HCT116 (cell line): ENCODE measurements at regions not wholly inside any gene's neighbourhood (a gene's known extent, or its start where the extent isn't known, plus 50 kb on each side); places are given as distances from the start of the nearest gene placed in this dataset.

Experiments used
- ATAC-seq: fragments of 200-7000 bp; cut with Tn5 transposase; 2 replicates; pipeline ENCODE4 v1.9.1; 2020; ENCODE audit warnings: mild to moderate bottlenecking, moderate library complexity
- BruUV-seq: library from RNA; stranded (reverse); fragments of 400-500 nt; replicated peaks from 2 replicates; lab custom pipeline; 2021; lab: Mats Ljungman, UMichigan
- CTCF ChIA-PET: fragments of 300-600 bp; sonication (Branson Sonifier 250); formaldehyde crosslinking; loops from one replicate; lab custom pipeline; 2021; ENCODE audit warnings: antibody characterized with exemption; lab: Charles Lee
- POLR2A ChIA-PET: fragments of 300-600, 350-600 bp; sonication (Branson Sonifier 250); formaldehyde crosslinking; loops from one replicate; lab custom pipeline; 2021; ENCODE audit warnings: antibody characterized with exemption; lab: Charles Lee
- RAD21 ChIA-PET, 2 experiments: fragments of 300-600 bp; sonication (Branson Sonifier 250); formaldehyde crosslinking; loops; one replicate each; lab custom pipeline; 2023; ENCODE audit warnings: low total read pairs in 2 of 2; ENCODE audit not compliant: uncharacterized antibody in 2 of 2, unreplicated experiment in 2 of 2, low non-redundant PET in 1 of 2; lab: Charles Lee
- DNase-seq: peaks from one replicate; pipeline ENCODE4 v3.0.0-alpha.2; 2010; ENCODE audit warnings: low read depth, low spot score
- H2AFZ ChIP-seq: fragments of 200-600 bp; shearing (Covaris generic), sonication (generic); 2 replicates; pipeline ENCODE4 v1.6.1; 2017; ENCODE audit warnings: low read depth, mixed run types, mixed read lengths, antibody characterized with exemption, low read length; ENCODE audit not compliant: poor library complexity, severe bottlenecking
- H3K27ac ChIP-seq: 2 replicates; pipeline ENCODE4 v1.5.1; 2012; ENCODE audit warnings: low read depth, low read length
- H3K27me3 ChIP-seq: fragments of 200-600 bp; sonication (generic); 2 replicates; pipeline ENCODE4 v1.6.1; 2016; ENCODE audit warnings: mixed run types, low read length, mixed read lengths; ENCODE audit not compliant: insufficient read depth
- H3K36me3 ChIP-seq, 2 experiments: fragments of 200-500 bp in 1 of 2; fragments of 200-600 bp in 1 of 2; sonication (Bioruptor generic) in 1 of 2; sonication (generic) in 1 of 2; 2 replicates each; pipeline versions ENCODE4 v1.5.1 to v1.6.1; 2014 to 2016; ENCODE audit warnings: low read length in 2 of 2, inconsistent platforms in 1 of 2, mixed read lengths in 1 of 2, mixed run types in 1 of 2; ENCODE audit not compliant: insufficient read depth in 2 of 2, control insufficient read depth in 1 of 2
- H3K4me1 ChIP-seq, 2 experiments: fragments of 200-600 bp in 1 of 2; sonication (generic) in 1 of 2; 2 replicates each; pipeline versions ENCODE4 v1.5.1 to v1.6.1; 2012 to 2017; ENCODE audit warnings: low read length in 2 of 2, inconsistent platforms in 1 of 2, mild to moderate bottlenecking in 1 of 2, mixed read lengths in 1 of 2, mixed run types in 1 of 2, moderate library complexity in 1 of 2; ENCODE audit not compliant: insufficient read depth in 2 of 2, control insufficient read depth in 1 of 2
- H3K4me2 ChIP-seq: fragments of 200-600 bp; sonication (generic); 2 replicates; pipeline ENCODE4 v1.6.1; 2017; ENCODE audit warnings: mixed run types, low read length, mixed read lengths
- H3K4me3 ChIP-seq, 2 experiments: fragments of 200-600 bp in 1 of 2; sonication (generic) in 1 of 2; replicated peaks in 1 of 2; 2 replicates each; pipeline ENCODE4 v1.5.1; 2011 to 2016; ENCODE audit warnings: low read length in 2 of 2, control low read depth in 1 of 2, low read depth in 1 of 2, mild to moderate bottlenecking in 1 of 2, mixed read lengths in 1 of 2, mixed run types in 1 of 2
- H3K79me2 ChIP-seq: fragments of 200-600 bp; sonication (generic); 2 replicates; pipeline ENCODE4 v1.6.1; 2017; ENCODE audit warnings: mild to moderate bottlenecking, mixed run types, low read length, moderate library complexity, mixed read lengths; ENCODE audit not compliant: insufficient read depth
- H3K9ac ChIP-seq: fragments of 200-600 bp; sonication (generic); 2 replicates; pipeline ENCODE4 v1.6.1; 2016; ENCODE audit warnings: low read length, mixed read lengths
- H3K9me2 ChIP-seq: fragments of 200-600 bp; sonication (generic), shearing (Covaris generic); 2 replicates; pipeline ENCODE4 v1.6.1; 2017; ENCODE audit warnings: mixed run types, mild to moderate bottlenecking, moderate library complexity; ENCODE audit not compliant: insufficient read depth
- H3K9me3 ChIP-seq, 2 experiments: fragments of 200-500 bp in 1 of 2; fragments of 200-600 bp in 1 of 2; sonication (Bioruptor generic) in 1 of 2; sonication (generic) in 1 of 2; 2 replicates each; pipeline ENCODE4 v1.6.1; 2014 to 2017; ENCODE audit warnings: low read length in 2 of 2, mixed read lengths in 2 of 2, inconsistent platforms in 1 of 2, low read depth in 1 of 2, mild to moderate bottlenecking in 1 of 2, mixed run types in 1 of 2, moderate library complexity in 1 of 2; ENCODE audit not compliant: control insufficient read depth in 1 of 2, insufficient read depth in 1 of 2
- H4K20me1 ChIP-seq: fragments of 200-600 bp; sonication (generic), shearing (Covaris generic); 2 replicates; pipeline ENCODE4 v1.6.1; 2017; ENCODE audit warnings: mixed run types, mild to moderate bottlenecking, moderate library complexity; ENCODE audit not compliant: insufficient read depth
- ATF3 ChIP-seq: IDR thresholded peaks from 2 replicates; pipeline ENCODE4 v1.6.1; 2012
- CBX3 ChIP-seq: IDR thresholded peaks from 2 replicates; pipeline ENCODE4 v1.6.1; 2012; ENCODE audit warnings: low read depth
- CEBPB ChIP-seq: IDR thresholded peaks from 2 replicates; pipeline ENCODE4 v1.6.1; 2012; ENCODE audit warnings: low read depth
- EGR1 ChIP-seq: IDR thresholded peaks from 2 replicates; pipeline ENCODE4 v1.6.1; 2012; ENCODE audit warnings: low read depth
- ELF1 ChIP-seq: IDR thresholded peaks from 2 replicates; pipeline ENCODE4 v1.6.1; 2012; ENCODE audit warnings: low read depth, borderline replicate concordance
- EZH2 ChIP-seq: fragments of 200-600 bp; sonication (generic); IDR thresholded peaks from 2 replicates; pipeline ENCODE4 v1.6.1; 2017; ENCODE audit warnings: antibody characterized with exemption, mixed run types
- EZH2phosphoT487 ChIP-seq: fragments of 200-600 bp; IDR thresholded peaks from 2 replicates; pipeline ENCODE4 v1.6.1; 2018; ENCODE audit warnings: antibody characterized with exemption, borderline replicate concordance
- POLR2A ChIP-seq: IDR thresholded peaks from 2 replicates; pipeline ENCODE4 v1.7.0; 2011; ENCODE audit warnings: borderline replicate concordance; ENCODE audit not compliant: insufficient read depth, insufficient read length; ENCODE audit errors: extremely low read depth
- RAD21 ChIP-seq: IDR thresholded peaks from 2 replicates; pipeline ENCODE4 v1.6.1; 2012; ENCODE audit warnings: low read depth, mild to moderate bottlenecking
- SRF ChIP-seq: IDR thresholded peaks from 2 replicates; pipeline ENCODE4 v1.6.1; 2012; ENCODE audit warnings: low read depth
- TCF7L2 ChIP-seq: IDR thresholded peaks from 2 replicates; pipeline ENCODE4 v1.7.0; 2011; ENCODE audit warnings: borderline replicate concordance, inconsistent platforms; ENCODE audit not compliant: insufficient read depth, insufficient read length; ENCODE audit errors: extremely low read depth
- YY1 ChIP-seq: IDR thresholded peaks from 2 replicates; pipeline ENCODE4 v1.6.1; 2011; ENCODE audit warnings: low read length, low read depth, moderate library complexity, mild to moderate bottlenecking; ENCODE audit not compliant: insufficient replicate concordance; ENCODE audit errors: extremely low read depth
- ZNF274 ChIP-seq: fragments of 200-500 bp; sonication (Bioruptor generic); IDR thresholded peaks from 2 replicates; pipeline ENCODE4 v1.6.1; 2014; ENCODE audit warnings: mild to moderate bottlenecking, low read depth, low read length, inconsistent platforms
- intact Hi-C: fragments of 100-400 bp; cut with micrococcal nuclease; formaldehyde crosslinking; loops from 2 replicates; pipeline ENCODE4 v1.10.0; 2022
- TF ChIP-seq, protein P1 (sequence below): IDR thresholded peaks from 2 replicates; pipeline ENCODE4 v1.6.1; 2012; ENCODE audit warnings: low read depth
- TF ChIP-seq, protein P2 (sequence below): IDR thresholded peaks from 2 replicates; pipeline ENCODE4 v1.6.1; 2011; ENCODE audit warnings: mild to moderate bottlenecking, low read length, moderate library complexity; ENCODE audit not compliant: insufficient replicate concordance; ENCODE audit errors: extremely low read depth
- TF ChIP-seq, protein P3 (sequence below), 3 experiments: fragments of 200-600 bp in 1 of 3; sonication (generic) in 1 of 3; IDR thresholded peaks in 2 of 3; conservative IDR thresholded peaks in 1 of 3; 2 replicates each; pipeline ENCODE4 v1.5.1; 2012 to 2017; ENCODE audit warnings: low read depth in 2 of 3, low read length in 2 of 3, antibody characterized with exemption in 1 of 3, borderline replicate concordance in 1 of 3, control low read depth in 1 of 3, mild to moderate bottlenecking in 1 of 3, mixed read lengths in 1 of 3, mixed run types in 1 of 3, moderate library complexity in 1 of 3; ENCODE audit not compliant: insufficient read depth in 1 of 3
- TF ChIP-seq, protein P4 (sequence below): IDR thresholded peaks from 2 replicates; pipeline ENCODE4 v1.6.1; 2012

DNA sequence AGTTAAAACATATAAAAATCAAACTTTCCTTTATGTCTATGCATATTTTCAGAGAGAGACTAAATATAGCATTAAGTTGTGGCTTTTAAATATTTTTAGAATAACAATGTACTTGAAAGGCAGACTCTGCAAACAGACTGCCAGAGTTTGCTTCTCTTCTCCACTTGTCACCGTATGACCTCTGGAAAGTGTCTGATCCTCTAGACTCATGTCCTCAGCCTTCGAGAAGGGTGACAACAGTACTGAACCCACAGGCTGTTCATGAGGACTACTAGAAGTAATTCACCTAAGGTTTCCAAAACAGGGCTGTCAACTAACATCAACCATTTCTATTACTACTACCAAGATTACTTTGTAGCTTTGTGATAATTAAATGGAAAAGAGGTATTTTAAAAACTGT, 167.7 kb upstream of the TBCA start:
- intact Hi-C loops = no loop called here
- Histone ChIP-seq H3K9ac (no peak overlapping the region), H3K4me2 (no peak overlapping the region), H4K20me1 (no peaks in the 10 kb centered on the region), H3K27me3 (no peaks in the 10 kb centered on the region), H3K27ac (no peak overlapping the region), H3K9me2 (no peaks in the 10 kb centered on the region), H3K79me2 (no peaks in the 10 kb centered on the region), H3K4me3 (no peak overlapping the region), H3K9me3 (no peaks in the 10 kb centered on the region), H2AFZ (no peak overlapping the region)
- no TSS peak for BruUV-seq
- POLR2A ChIA-PET = no interaction called here
- RAD21 ChIA-PET = no interaction called here
- CTCF ChIA-PET = no interaction called here
- no peak for DNase-seq
- TF ChIP-seq SRF (no peak), TCF7L2 (no peak), ATF3 (no peak), CEBPB (no peak), ZNF274 (no peak), EGR1 (no peak), EZH2 (no peak), POLR2A (no peak), CBX3 (no peak), YY1 (no peak), ELF1 (no peak), RAD21 (no peak), EZH2phosphoT487 (no peak)
- TF ChIP-seq, protein P1, sequence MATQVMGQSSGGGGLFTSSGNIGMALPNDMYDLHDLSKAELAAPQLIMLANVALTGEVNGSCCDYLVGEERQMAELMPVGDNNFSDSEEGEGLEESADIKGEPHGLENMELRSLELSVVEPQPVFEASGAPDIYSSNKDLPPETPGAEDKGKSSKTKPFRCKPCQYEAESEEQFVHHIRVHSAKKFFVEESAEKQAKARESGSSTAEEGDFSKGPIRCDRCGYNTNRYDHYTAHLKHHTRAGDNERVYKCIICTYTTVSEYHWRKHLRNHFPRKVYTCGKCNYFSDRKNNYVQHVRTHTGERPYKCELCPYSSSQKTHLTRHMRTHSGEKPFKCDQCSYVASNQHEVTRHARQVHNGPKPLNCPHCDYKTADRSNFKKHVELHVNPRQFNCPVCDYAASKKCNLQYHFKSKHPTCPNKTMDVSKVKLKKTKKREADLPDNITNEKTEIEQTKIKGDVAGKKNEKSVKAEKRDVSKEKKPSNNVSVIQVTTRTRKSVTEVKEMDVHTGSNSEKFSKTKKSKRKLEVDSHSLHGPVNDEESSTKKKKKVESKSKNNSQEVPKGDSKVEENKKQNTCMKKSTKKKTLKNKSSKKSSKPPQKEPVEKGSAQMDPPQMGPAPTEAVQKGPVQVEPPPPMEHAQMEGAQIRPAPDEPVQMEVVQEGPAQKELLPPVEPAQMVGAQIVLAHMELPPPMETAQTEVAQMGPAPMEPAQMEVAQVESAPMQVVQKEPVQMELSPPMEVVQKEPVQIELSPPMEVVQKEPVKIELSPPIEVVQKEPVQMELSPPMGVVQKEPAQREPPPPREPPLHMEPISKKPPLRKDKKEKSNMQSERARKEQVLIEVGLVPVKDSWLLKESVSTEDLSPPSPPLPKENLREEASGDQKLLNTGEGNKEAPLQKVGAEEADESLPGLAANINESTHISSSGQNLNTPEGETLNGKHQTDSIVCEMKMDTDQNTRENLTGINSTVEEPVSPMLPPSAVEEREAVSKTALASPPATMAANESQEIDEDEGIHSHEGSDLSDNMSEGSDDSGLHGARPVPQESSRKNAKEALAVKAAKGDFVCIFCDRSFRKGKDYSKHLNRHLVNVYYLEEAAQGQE = no peak
- TF ChIP-seq, protein P2, sequence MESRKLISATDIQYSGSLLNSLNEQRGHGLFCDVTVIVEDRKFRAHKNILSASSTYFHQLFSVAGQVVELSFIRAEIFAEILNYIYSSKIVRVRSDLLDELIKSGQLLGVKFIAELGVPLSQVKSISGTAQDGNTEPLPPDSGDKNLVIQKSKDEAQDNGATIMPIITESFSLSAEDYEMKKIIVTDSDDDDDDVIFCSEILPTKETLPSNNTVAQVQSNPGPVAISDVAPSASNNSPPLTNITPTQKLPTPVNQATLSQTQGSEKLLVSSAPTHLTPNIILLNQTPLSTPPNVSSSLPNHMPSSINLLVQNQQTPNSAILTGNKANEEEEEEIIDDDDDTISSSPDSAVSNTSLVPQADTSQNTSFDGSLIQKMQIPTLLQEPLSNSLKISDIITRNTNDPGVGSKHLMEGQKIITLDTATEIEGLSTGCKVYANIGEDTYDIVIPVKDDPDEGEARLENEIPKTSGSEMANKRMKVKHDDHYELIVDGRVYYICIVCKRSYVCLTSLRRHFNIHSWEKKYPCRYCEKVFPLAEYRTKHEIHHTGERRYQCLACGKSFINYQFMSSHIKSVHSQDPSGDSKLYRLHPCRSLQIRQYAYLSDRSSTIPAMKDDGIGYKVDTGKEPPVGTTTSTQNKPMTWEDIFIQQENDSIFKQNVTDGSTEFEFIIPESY = no peak
- TF ChIP-seq, protein P3, sequence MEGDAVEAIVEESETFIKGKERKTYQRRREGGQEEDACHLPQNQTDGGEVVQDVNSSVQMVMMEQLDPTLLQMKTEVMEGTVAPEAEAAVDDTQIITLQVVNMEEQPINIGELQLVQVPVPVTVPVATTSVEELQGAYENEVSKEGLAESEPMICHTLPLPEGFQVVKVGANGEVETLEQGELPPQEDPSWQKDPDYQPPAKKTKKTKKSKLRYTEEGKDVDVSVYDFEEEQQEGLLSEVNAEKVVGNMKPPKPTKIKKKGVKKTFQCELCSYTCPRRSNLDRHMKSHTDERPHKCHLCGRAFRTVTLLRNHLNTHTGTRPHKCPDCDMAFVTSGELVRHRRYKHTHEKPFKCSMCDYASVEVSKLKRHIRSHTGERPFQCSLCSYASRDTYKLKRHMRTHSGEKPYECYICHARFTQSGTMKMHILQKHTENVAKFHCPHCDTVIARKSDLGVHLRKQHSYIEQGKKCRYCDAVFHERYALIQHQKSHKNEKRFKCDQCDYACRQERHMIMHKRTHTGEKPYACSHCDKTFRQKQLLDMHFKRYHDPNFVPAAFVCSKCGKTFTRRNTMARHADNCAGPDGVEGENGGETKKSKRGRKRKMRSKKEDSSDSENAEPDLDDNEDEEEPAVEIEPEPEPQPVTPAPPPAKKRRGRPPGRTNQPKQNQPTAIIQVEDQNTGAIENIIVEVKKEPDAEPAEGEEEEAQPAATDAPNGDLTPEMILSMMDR (IDR thresholded peaks at IDR 0.05 in 2 of 3, conservative IDR thresholded peaks at IDR 0.05 in 1 of 3; ENCODE audit: borderline replicate concordance in 1 of 3, insufficient read depth in 1 of 3, low read depth in 2 of 3, low read length in 2 of 3) = no peak
- TF ChIP-seq, protein P4, sequence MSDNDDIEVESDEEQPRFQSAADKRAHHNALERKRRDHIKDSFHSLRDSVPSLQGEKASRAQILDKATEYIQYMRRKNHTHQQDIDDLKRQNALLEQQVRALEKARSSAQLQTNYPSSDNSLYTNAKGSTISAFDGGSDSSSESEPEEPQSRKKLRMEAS = no peak
- TF ChIP-seq, all 23 proteins: peak for 0
- H3K4me1 ChIP-seq = no peaks in the 10 kb centered on the region
- no peak for ATAC-seq
- no peaks in the 10 kb centered on the region for H3K36me3 ChIP-seq
